ENCODE measurements at regions not wholly inside any gene's neighbourhood (a gene's known extent, or its start where the extent isn't known, plus 50 kb on each side); places are given as distances from the start of the nearest gene placed in this dataset.

DNA sequence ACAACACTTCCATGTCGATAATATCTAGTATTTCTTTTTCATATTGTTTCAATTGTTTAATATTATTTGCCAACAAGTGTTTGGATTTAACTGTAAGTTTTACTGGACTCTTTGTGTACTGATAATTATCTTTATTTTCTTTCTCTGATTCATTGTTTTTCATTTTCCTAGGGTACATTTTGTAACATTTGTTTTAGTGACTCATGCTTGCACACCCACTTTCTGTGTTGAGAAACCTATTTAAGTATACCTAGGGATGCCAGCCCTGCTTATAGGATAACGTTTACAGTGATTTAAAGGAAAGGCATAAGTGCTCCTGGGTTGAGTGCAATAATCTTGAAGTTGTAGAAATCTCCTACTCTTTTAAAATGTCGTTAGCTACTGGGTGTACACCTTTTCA lies 1386.0 kb upstream of the ADGRL4 start:
- TF ChIP-seq, protein P1, sequence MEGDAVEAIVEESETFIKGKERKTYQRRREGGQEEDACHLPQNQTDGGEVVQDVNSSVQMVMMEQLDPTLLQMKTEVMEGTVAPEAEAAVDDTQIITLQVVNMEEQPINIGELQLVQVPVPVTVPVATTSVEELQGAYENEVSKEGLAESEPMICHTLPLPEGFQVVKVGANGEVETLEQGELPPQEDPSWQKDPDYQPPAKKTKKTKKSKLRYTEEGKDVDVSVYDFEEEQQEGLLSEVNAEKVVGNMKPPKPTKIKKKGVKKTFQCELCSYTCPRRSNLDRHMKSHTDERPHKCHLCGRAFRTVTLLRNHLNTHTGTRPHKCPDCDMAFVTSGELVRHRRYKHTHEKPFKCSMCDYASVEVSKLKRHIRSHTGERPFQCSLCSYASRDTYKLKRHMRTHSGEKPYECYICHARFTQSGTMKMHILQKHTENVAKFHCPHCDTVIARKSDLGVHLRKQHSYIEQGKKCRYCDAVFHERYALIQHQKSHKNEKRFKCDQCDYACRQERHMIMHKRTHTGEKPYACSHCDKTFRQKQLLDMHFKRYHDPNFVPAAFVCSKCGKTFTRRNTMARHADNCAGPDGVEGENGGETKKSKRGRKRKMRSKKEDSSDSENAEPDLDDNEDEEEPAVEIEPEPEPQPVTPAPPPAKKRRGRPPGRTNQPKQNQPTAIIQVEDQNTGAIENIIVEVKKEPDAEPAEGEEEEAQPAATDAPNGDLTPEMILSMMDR (IDR thresholded peaks at IDR 0.05; ENCODE audit: extremely low read depth, missing control alignments): no peak

DNA sequence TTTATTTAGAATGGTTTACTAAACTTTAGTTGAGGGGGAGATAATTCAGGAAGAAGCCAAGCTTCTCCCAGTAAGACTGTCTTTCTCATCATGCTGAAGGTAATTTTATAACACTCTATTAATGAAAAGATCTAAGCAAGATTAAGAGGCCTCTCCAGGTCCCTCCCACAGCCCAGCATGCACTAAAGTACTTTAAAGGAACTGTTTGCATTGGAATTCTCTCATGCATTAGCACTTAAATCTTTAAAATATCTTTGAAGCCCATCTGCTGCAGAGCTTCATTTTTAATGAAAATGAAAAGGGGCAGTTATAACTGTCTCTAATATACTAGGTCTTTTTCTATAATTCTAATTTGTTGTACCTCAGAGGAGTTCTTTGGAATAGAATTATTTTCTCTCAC lies 1379.1 kb upstream of the ADGRL4 start:
- TF ChIP-seq, protein P1 (IDR thresholded peaks at IDR 0.05; ENCODE audit: extremely low read depth, missing control alignments): no peak
- DNase-seq (ENCODE audit: low spot score): no peak

More for the DNA sequence above, 1386.0 kb upstream of the ADGRL4 start:
- no peak for DNase-seq (ENCODE audit: low spot score)

DNA sequence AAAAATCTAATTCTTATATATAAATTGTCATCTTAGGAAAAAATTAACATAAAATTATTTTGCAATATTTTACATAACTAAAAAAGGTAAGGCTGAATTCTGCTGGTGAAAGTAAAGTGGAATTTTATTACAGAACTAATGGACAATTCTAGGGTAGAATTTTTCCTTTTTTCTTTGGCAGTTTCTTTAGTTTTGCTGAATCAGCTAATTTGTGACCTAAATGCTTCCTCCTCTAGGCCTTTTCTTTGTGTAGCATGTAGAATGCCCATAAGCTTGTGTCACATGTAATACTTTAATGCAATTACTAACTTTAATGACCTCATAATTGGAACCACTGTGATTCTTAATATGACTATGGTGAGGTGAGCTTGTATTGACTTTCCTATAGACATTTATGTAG lies 1378.4 kb upstream of the ADGRL4 start:
- no peak for DNase-seq (ENCODE audit: low spot score)

DNA sequence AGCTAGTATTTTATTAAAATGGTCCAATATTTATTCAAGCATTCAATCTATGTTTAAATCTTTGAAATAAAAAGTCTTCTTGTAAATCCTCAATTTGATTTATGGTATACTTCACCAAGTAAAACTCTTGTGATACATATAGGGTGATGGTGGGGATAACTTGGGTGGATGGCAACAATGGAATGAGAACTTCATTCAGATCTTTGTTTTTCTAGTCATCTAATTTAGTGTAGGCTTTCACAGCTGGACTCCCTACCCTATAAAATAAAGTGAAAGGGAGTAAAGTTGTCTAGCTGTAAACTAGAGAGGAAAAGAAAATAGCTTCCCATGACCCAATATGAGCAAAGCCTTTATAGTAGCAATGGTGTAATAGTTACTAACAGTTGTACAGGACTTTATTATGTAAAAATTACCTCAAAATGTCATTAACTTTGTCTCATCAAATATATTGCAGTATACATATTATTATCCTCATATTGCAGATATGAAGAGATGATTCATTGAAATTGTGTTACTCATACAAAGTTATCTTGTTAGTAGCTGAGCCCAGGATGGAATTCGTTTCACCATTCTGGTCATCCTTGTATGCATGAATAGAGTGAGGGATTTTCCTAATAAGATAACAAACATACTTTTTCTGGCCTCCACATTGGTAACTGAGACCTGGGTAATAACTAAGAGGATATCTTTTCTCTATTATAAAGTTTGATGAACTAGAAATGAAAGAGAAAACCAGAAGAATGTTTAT lies 1377.7 kb upstream of the ADGRL4 start:
- no peak for DNase-seq (ENCODE audit: low spot score)
- TF ChIP-seq, protein P1 (IDR thresholded peaks at IDR 0.05; ENCODE audit: extremely low read depth, missing control alignments): no peak

More for the DNA sequence above, 1378.4 kb upstream of the ADGRL4 start:
- TF ChIP-seq, protein P1 (IDR thresholded peaks at IDR 0.05; ENCODE audit: extremely low read depth, missing control alignments): no peak

DNA sequence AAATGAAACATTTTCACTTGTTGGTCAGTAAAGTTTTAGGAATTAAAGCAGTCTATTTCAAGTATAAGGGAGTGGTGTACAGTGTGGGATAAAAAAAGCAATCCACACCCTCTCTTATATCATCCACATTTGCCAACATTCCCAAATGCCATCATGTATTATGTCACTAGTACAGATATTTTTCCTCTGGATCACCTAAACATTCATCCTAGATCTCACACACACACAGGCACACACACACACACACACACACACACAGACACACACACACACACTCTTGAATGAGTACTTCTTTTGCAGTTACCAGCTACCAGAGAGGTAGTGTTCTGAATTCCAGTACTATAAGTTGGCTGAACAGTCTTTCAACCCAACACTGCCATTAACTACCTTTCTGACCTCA lies 1369.1 kb upstream of the ADGRL4 start:
- no peak for DNase-seq (ENCODE audit: low spot score)

DNA sequence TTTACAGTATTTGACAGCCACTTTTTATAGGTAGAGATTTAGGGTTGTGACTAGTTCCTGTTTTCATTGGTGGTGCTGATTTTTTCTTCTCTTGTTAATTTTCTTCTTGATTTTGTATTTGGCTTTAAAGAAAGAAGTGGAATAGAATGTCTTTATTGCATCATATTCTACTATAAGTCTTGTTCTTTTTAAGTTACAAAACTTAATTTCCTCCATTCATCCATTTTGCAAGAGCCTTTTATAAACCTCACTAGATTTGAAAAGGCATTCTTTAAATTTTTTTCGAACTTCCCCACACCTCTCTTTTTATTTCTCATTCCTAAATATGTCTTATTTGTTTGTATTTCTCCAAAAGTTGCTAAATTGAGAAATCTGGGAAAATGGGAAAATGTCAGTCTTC lies 1368.6 kb upstream of the ADGRL4 start:
- TF ChIP-seq, protein P1 (IDR thresholded peaks at IDR 0.05; ENCODE audit: extremely low read depth, missing control alignments): no peak
- DNase-seq (ENCODE audit: low spot score): no peak

More for the DNA sequence above, 1369.1 kb upstream of the ADGRL4 start:
- TF ChIP-seq, protein P1 (IDR thresholded peaks at IDR 0.05; ENCODE audit: extremely low read depth, missing control alignments): no peak

DNA sequence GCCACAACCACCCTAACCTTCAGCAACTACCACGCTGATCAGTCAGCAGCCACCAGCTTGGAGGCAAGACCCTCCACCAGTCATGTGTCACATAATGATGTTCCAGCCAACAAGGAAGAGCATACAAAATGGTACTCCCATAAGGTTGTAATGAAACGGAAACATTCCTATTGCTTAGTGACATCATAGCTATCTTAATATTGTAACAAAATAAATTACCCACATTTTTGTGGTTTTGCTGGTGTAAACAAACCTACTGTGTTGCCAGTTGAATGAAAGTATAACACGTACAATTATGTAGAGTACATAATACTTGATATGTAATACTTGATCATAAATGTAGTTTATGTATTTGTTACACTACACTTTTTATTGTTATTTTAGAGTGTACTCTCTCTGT lies 1363.2 kb upstream of the ADGRL4 start:
- TF ChIP-seq, protein P1 (IDR thresholded peaks at IDR 0.05; ENCODE audit: extremely low read depth, missing control alignments): no peak
- DNase-seq (ENCODE audit: low spot score): no peak
